ENCODE measurements at regions not wholly inside any gene's neighbourhood (a gene's known extent, or its start where the extent isn't known, plus 50 kb on each side); places are given as distances from the start of the nearest gene placed in this dataset.

GRCh38 chr18:8943900-8944870, 158.3 kb upstream of the NDUFV2 start:
- DNase-seq (ENCODE audit: low read depth in 1 of 2, low spot score in 1 of 2), result no peak

- no peak for DNase-seq (ENCODE audit: low read depth in 1 of 2, low spot score in 1 of 2)
These were observed 157.6 kb upstream of the NDUFV2 start for GRCh38 chr18:8944871-8945245.

GRCh38 chr18:8945514-8945913, 157.0 kb upstream of the NDUFV2 start:
- no peak for DNase-seq (ENCODE audit: low read depth in 1 of 2, low spot score in 1 of 2)

DNA sequence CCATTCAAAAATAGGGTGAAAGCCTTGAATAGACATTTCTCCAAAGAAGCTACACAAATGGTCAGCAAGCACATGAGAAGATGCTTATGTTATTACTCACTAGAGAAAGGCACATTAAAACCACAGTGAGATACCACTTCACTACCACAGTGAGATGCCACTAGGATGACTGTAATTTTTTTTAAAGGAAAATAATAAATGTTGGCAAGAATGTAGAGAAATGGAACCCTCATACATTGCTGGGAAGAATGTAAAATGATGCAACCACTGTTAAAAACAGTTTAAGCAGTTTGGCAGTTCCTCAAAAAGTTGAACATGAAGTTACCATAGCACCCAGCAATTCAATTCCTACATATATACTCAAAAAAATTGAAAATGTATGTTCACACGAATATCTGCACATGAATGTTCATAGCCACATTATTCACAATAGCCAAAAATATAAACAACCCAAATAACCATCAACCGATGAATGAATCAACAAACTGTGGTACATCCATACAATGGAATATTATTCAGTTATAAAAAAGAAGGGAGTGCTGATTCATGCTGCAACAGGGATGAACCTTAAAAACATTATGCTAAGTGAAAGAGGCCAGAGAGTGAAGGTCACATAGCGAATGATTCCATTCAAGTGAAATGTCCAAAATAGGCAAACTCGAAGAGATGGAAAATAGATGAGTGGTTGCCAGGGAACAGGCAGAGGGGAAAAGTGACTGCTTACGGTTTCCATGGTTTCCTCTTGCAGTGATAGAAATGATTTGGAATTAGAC, 156.2 kb upstream of the NDUFV2 start:
- no peak for DNase-seq (ENCODE audit: low read depth in 1 of 2, low spot score in 1 of 2)

- no peak for DNase-seq (ENCODE audit: low read depth in 1 of 2, low spot score in 1 of 2)
These were observed 154.9 kb upstream of the NDUFV2 start for GRCh38 chr18:8947566-8947965.

- DNase-seq (ENCODE audit: low read depth in 1 of 2, low spot score in 1 of 2), result no peak
These were observed 154.5 kb upstream of the NDUFV2 start for GRCh38 chr18:8948011-8948410.

DNA sequence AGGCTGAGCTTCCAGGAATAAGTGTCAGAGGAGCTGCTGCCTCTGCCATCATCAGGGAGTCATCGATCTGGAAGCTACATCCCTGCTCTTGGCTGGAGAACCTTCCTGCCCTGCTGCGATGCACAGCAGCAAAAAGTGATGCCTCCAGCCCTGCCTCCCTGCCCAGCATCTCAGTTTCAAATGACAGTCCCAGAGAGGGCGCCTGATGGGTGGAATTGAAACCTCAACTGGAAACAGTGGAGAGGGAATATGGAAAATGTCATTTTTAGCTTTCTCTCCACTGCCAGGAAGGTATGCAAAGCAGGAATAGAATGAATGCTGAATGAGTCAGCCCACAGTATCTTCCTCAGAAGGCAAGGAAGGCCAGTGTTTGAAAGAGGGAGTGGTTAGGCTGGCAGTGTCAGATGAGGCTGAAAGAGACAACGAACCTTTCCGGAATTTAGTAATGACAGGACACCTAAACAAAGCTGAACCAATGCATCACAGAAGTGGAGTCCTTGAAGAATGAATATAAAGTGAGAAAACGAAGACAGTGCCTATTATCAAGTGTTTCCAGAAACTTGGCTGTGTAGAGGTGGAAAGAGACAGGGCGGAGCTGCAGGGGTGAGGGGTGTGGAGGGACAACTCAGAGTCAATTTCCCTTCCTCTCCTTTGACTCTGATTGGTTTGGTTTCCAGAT, 153.9 kb upstream of the NDUFV2 start:
- no peak for DNase-seq (ENCODE audit: low read depth in 1 of 2, low spot score in 1 of 2)

DNA sequence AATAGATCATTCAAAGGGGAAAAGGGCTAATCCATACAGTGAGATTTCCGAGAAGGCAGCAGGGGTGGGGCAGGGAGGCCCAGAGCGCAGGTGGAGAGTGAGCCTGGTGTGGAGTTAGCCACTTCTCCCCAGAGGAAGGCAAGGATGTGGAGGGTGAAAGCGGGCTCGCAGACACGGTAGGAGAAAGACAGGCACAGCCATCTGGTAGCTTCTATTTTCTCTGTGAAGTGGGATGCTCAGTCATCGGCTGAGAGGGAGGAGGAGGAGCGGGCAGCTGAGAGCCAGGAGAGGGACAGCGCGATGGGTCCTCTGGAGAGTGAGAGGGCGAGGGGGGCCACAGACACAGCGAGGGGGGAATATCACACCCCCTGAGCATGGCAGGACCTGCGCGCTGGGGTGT, 153.3 kb upstream of the NDUFV2 start:
- no peak for DNase-seq (ENCODE audit: low read depth in 1 of 2, low spot score in 1 of 2)

DNA sequence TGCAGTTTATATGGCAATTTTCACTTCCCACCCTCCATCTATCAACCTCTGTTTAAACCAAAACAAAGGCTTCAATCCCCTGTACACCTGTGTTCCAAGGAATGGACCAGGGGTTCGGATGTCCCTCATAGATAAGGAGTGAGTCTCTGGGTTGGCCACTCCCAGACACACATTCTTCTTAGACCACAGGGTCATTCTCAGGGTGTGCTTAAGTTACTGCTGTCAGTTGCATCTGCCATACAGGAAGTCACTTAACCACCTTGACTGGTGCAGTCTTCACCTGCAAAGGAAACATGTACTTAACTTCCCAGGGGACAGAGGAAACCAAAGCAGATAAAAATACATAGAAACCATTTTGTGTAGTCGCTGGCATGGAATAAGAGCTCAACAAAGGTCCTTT, 151.0 kb upstream of the NDUFV2 start:
- DNase-seq (ENCODE audit: low read depth in 1 of 2, low spot score in 1 of 2), result no peak

DNA sequence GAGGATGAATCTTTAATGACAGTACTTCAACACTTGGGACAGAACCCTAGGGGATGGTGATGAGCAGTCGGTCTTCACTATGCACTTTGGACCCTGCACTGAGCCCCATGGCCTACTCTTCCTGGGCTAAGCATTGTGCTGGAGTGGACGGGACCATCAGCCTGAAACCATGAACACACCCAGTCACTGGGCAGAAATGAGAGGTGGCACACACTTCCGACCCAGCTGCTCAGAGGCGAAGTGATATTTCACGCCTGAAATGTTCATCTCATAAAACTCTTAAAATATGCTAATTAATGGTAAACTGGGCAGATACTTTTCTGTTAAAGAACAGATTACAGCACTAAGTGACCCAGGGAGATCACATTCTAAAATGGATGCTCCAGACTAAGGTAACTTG, 150.3 kb upstream of the NDUFV2 start:
- DNase-seq (ENCODE audit: low read depth in 1 of 2, low spot score in 1 of 2), result no peak

DNA sequence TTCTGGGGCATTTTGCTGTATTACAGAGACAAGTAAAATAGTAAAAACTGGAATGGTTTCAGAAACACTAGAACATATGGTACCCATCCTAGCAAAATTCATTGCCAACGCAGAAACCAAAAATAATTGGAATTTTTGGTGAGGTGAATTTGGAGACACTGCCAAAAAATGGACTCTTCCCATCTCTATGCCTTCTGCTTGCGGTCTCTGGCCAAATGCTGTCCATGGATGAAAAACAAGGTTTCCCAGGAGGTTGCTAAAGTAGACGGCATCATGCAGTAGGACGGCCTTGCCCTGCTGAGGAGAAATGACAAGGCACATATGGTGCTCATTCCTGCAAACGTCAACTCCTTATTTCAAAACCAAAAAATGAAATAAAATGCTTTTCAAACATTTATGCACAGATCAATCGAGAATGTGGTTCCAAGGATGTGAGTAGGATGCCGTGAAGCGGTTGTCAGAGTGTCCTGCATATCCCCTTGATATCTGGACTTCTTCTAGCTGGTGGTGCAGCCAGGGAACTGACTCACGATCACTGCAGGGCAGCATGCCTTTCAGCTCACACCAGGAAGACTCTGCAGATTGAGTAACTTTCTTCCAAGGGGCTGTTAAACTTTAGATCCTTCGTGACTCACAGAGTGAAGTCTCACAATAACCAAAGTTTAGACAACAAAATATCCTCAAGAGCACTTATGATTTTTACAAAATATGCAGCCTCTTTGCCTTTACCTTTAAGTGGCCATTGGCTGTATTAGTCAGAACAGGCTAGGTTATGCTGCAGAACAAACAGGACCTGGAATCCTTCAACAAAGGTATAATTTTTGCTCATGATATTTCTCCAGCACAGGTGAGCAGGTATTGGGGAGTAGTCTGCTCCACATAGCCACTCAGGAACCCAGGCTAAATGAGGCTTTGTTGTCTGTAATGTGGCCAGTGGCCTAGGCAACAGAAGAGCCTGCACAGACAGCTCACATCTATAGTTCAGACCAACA, 149.4 kb upstream of the NDUFV2 start:
- DNase-seq (ENCODE audit: low read depth in 1 of 2, low spot score in 1 of 2), result no peak

DNA sequence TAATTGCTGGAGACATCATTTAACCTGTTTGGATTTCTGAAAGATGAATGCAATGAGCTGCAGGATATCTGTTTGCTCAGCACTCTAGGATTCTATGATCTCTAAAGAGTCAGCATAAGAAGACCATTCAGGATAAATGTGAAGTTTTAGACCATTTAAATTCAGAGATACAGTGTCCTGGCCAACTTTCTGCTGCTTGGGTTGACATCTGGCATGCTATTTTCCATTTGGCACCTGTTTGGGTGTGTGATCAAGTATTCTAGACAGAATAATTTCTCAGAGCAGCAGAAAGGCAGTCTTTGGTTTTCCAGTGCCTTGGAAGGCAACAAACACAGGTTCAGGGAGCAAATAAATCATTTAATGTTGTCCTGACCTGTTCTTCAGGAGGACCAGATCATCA, 144.8 kb upstream of the NDUFV2 start:
- no peak for DNase-seq (ENCODE audit: low read depth in 1 of 2, low spot score in 1 of 2)

DNA sequence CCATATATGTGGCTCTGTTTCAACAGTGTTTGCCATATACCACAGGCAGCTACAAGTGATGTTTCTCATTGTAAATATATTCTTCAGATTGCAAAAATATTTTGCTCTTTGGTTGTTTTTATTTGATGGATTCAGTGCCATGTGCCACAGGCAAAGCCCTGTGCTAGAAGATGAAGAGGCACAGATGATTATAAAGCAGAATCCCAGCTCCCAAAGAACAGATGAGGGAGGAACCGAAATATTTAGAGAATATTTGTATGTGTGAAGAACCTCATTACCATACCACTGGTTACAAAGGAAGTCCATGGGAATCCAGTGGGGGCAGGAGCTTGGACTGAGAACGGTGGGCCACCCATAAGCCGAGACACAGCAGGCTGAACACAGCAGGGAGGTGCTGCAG, 143.8 kb upstream of the NDUFV2 start:
- DNase-seq (ENCODE audit: low read depth in 1 of 2, low spot score in 1 of 2), result no peak

GRCh38 chr18:8959551-8960135, 142.9 kb upstream of the NDUFV2 start:
- DNase-seq (ENCODE audit: low read depth in 1 of 2, low spot score in 1 of 2), result no peak

- DNase-seq (ENCODE audit: low read depth in 1 of 2, low spot score in 1 of 2), result no peak
These were observed 141.5 kb upstream of the NDUFV2 start for GRCh38 chr18:8960740-8961657.

GRCh38 chr18:8962192-8962779, 140.2 kb upstream of the NDUFV2 start:
- DNase-seq (ENCODE audit: low read depth in 1 of 2, low spot score in 1 of 2), result no peak

GRCh38 chr18:8962855-8963635, 139.5 kb upstream of the NDUFV2 start:
- no peak for DNase-seq (ENCODE audit: low read depth in 1 of 2, low spot score in 1 of 2)

DNA sequence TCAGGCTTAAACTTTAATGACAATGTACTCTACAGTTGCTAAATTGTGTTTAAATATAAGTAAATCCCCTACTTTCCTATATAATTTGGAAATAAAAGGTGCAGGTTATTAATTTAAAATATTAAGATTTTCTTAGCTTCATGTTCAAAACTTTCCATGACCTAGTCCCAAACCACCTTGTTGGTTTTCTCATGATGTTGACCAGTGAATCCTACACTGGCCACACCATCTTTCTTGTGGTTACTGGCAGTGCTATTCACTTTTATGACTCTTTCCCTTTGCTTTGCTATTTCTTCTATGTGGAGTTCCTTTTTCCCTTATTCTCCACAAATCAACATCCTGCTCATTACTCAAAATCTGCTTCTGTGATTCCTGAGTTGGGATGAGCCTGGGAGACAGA, 138.6 kb upstream of the NDUFV2 start:
- no peak for DNase-seq (ENCODE audit: low read depth in 1 of 2, low spot score in 1 of 2)

Data from activated T-helper 1 cell treated with anti-CD3 and anti-CD28 coated beads, Interleukin-2, amount 50 U/mL, for 16 hours (primary cell).